OCI-LY1 (cell line): ENCODE measurements at regions not wholly inside any gene's neighbourhood (a gene's known extent, or its start where the extent isn't known, plus 50 kb on each side); places are given as distances from the start of the nearest gene placed in this dataset.

Experiments used
- CTCF ChIP-seq: fragments of 200-600 bp; sonication (generic), shearing (Covaris generic); IDR thresholded peaks from 2 replicates; pipeline ENCODE4 v1.5.1; 2017; ENCODE audit warnings: mild to moderate bottlenecking, antibody characterized with exemption, low read length, moderate library complexity, mixed read lengths
- EZH2 ChIP-seq: fragments of 200-600 bp; sonication (generic), shearing (Covaris generic); IDR thresholded peaks from 2 replicates; pipeline ENCODE4 v1.8.0; 2017; ENCODE audit warnings: borderline replicate concordance, mixed run types, mild to moderate bottlenecking, antibody characterized with exemption, low read length, moderate library complexity, mixed read lengths

- no peak for TF ChIP-seq EZH2
- TF ChIP-seq CTCF = no peak
These were observed 138.8 kb upstream of the ZBED5 start for GRCh38 chr11:10996678-10997077.
